GM21529 (cell line): ENCODE measurements at regions not wholly inside any gene's neighbourhood (a gene's known extent, or its start where the extent isn't known, plus 50 kb on each side); places are given as distances from the start of the nearest gene placed in this dataset.
"Not testable (repeated sequence)": the region's sequence is repeated elsewhere in the genome, so short reads cannot be mapped to it uniquely, and the experiment has no call there.

ENCODE experiments used
- ATAC-seq: cut with Tn5 transposase; IDR thresholded peaks from one replicate; pipeline ENCODE4 v1.9.1; 2021; ENCODE audit not compliant: unreplicated experiment

DNA sequence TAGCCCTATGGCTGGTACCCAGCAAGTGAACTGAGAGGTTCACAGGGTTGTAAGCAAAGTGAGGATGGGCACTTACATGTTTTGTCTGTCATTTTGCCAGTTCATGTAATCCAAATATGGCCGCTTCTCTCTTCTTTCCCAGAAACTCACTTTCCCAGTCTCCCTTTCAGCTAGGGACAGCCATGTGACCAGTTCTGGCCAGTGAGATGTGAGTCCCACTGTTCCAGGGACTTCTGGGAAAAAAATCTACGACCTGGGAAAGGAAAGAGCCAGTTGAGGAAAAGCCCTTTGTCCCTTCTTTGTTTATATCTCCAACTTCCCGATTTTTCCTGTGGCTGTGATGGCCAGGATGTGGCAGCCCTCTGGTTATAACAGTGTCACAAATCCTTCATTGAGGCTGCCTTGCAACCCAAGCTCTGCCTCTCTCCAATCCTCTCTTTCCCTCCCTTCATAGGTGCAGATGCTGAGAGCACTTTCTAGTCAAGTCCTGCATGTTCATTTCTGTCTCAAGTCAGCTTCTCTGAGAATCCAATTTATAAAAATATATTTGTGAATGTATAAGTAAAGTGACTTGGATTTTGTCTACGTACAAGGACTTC is 148.6 kb upstream of the ZFP64 start:
- ATAC-seq, result no peak

- ATAC-seq, result no peak
These were observed 141.2 kb upstream of the ZFP64 start for GRCh38 chr20:52332649-52333250.

GRCh38 chr20:52332230-52332629 is 140.7 kb upstream of the ZFP64 start:
- no peak for ATAC-seq

GRCh38 chr20:52331655-52332054 is 140.1 kb upstream of the ZFP64 start:
- no peak for ATAC-seq

DNA sequence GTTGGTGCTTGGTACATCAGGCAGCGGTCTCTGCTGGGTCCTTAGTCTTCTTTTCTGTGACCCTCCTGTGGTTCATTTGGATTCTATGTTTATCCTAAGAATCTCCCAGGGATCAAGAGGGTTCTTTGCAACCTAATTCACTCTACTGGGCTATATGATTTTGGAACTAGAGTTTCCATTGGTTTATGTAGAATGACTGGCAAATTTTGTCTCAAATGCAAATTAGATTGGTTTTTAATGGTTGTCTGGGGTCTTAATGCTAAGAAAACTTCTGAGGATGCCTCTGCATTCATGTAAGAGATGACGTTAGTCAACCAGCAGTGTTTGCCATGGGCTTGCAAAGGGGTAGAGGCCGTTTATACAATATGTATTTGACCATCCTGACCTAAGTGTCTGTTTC is 129.8 kb upstream of the ZFP64 start:
- no peak for ATAC-seq

- no peak for ATAC-seq
These were observed 127.1 kb upstream of the ZFP64 start for GRCh38 chr20:52318651-52319050.

GRCh38 chr20:52313341-52313963 is 121.9 kb upstream of the ZFP64 start:
- no peak for ATAC-seq

- no peak for ATAC-seq
These were observed 120.7 kb upstream of the ZFP64 start for GRCh38 chr20:52312132-52312729.

GRCh38 chr20:52311209-52311794 is 119.7 kb upstream of the ZFP64 start:
- ATAC-seq, result no peak

DNA sequence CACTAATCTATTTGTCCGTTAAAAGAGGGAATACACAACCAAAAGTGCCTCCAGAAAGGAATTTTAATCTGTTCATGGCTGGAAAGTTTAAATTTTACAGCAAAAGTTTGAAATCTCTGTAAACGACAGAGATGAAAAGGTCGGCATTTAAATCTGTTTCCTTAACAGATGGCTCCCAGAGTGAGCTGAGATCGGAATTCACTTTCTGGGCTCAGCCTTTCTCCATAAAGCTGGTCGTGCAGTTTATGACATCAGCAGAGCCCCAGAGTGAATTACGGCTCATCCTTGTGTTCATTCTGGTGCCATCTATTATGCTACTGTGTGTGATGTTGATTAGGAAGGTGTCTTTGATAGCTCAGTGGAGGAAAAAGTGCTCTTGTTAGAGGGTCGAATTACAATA is 117.6 kb upstream of the ZFP64 start:
- ATAC-seq, result no peak

GRCh38 chr20:52306477-52306876 is 114.9 kb upstream of the ZFP64 start:
- ATAC-seq, result no peak

DNA sequence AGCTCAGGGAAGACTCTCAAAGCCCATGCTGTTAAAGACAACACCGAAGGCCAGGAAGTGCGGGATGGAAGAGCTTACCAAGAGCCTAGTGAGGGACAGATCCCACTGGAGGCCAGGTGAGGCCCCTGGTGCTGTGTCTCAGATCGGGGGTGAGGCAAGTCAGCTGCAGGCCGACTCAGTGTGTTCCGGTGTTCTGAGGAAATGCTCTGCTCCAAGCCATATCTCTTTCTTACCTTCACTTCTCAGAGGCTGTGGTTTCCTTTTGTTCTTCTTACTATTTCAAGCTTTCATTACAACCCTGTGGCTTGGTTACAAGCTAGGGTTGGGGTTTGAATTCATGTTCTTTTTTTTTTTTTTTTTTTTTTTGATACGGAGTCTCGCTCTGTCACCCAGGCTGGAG is 114.3 kb upstream of the ZFP64 start:
- ATAC-seq, result no peak

DNA sequence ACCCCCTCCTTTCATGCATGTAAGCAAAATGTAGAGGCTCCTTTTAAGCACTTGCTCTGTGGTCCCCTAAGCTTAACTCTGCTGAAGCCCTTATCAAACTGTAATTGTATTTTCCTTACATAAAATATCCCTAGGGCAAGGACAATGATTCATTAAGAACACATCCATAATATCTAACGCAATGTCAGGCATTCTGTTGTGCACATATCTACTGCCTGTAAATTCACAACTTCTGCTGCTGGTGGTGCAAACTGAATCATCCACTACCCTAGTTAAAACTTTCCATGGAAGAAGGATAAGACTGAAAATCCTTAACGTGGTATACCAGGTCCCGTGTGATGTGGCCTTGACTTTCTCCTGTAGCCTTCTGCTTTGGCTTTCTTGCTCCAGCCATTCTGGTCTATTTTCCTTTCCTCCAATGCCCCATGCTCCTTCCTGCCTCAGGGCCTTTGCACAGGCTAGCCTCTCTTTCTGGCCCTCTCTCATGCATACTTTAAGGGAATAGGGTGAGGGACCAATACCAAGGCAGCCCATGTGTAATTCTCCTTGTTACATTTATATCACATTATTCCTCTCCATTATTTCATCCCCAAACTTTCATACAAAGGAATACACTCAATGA is 113.6 kb upstream of the ZFP64 start:
- ATAC-seq, result no peak

DNA sequence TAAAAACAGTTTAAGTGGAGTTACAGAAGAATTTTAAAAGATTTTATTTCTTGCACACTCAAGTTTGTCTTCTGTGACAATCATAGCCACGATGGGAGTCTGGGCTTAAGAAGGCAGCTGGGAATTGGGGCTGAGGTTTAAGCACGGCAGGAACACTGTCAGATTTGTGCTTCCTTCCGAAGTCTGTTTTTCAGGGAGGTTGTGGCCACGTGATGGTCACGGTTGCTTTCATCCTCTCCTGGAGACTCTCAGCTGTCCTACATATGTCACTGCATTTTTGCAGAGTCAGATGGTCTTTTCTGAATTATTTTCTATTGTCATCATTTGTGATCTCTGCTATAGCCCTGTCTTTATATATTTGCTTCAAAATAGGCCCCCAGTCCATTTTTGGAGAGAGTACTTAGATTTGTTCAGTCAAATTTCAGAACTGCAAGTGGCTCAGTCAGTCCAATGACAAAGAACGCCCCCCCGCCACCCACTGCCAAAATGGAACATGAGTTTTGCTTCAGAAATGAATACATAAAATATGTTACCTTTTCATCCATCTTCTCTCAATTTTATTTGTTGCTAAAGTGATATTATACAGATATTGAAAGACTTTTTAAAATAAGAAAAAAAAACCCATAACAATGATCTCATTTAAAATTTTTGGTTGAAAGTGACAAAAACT is 111.8 kb upstream of the ZFP64 start:
- no peak for ATAC-seq

- no peak for ATAC-seq
These were observed 111.2 kb upstream of the ZFP64 start for GRCh38 chr20:52302736-52303135.

- not testable (repeated sequence) for ATAC-seq
These were observed 110.5 kb upstream of the ZFP64 start for GRCh38 chr20:52302051-52302450.

DNA sequence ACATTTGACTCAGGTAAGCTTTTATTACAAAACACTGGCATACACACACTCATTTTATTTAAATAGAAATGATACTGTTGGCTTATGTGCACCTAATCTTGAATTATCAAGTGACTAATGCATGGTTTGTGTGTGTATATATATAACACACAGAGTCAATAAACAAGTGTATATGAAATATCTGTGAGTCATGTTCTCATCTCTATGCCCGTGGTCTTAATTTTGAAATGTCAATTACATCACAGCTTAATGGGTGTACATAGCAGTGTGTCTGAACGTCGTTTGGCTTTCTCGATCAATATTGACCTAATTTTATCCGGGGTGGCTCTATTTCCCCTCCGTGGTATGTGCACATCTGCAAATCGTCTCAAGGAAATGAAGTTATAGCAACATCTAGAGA is 104.0 kb upstream of the ZFP64 start:
- no peak for ATAC-seq

DNA sequence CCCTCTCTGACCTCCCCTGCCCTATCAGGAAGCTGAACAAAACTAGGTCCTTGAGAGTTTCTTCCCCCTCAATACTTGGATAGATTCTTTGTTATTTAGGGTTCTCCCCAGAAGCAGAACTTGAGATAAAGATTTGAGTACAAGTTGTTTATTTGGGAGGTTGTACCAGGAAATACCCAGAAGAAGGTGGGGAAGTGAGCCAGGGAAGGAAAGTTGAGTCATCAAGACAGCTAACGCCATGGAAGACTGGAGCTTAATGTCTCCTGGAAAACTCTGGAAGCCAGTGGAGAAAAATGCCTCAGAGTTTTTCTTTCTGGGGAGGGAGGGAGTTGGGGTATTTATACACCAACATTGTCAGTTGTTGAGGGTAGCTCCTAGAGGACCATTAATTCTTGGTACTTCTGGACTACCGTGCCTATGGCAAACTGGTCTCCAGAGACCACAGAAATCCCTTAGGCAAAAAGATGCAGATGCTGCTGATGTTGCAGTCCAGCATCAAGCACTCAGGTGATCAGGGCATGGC is 102.6 kb upstream of the ZFP64 start:
- no peak for ATAC-seq

DNA sequence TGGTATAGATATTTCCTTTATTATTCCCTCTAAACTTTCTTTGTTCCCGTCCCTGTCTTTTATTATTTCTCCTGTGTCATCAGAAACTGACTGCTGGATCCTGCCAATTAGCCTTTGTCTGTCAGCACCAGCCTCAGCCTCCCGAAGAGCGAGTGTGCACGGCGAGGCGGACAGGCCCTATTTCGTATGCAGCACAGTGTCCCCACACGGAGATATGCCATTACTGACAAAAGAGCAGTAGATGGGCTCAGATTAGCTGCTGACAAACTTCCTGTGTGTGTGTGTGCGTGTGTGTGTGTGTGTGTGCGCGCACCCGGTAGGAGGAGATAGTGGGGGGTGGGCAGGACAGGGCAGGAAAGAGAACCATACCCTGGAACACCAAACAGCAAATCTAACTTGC is 99.5 kb upstream of the ZFP64 start:
- no peak for ATAC-seq

GRCh38 chr20:52290569-52290968 is 99.0 kb upstream of the ZFP64 start:
- ATAC-seq, result no peak
